K562 (cell line): ENCODE measurements at regions not wholly inside any gene's neighbourhood (a gene's known extent, or its start where the extent isn't known, plus 50 kb on each side); places are given as distances from the start of the nearest gene placed in this dataset.
A peak's percentile ranks its signal among the peaks of the same experiment; 100 is the strongest.

Experiments used
- CCNT2 ChIP-seq: IDR thresholded peaks from 2 replicates; pipeline ENCODE4 v1.6.1; 2011; ENCODE audit warnings: borderline replicate concordance, low read depth, mild to moderate bottlenecking, moderate library complexity, mixed read lengths, low read length; ENCODE audit not compliant: insufficient read length; ENCODE audit errors: extremely low read depth
- ELF1 ChIP-seq: fragments of 200-800 bp; sonication (Bioruptor generic); IDR thresholded peaks from 2 replicates; pipeline ENCODE4 v1.6.1; 2016; ENCODE audit warnings: missing genetic modification characterization, missing compliant biosample characterization
- FIP1L1 ChIP-seq: fragments of 200-400 bp; formaldehyde crosslinking; IDR thresholded peaks from 2 replicates; pipeline ENCODE4 v1.6.1; 2018; ENCODE audit warnings: mild to moderate bottlenecking, low read depth, low read length; ENCODE audit not compliant: poor library complexity, severe bottlenecking
- JUN ChIP-seq, 2 experiments: sonication (generic) in 1 of 2; formaldehyde crosslinking in 1 of 2; IDR thresholded peaks; 2 replicates each; pipeline versions ENCODE4 v1.6.1 to v1.8.0; 2012 to 2022; ENCODE audit warnings: borderline replicate concordance in 2 of 2, mild to moderate bottlenecking in 2 of 2, improper control_type of control experiment in 1 of 2, low read depth in 1 of 2, low read length in 1 of 2, missing genetic modification reagents in 1 of 2
- KLF1 ChIP-seq: fragments of 450-650 bp; IDR thresholded peaks from 2 replicates; pipeline ENCODE4 v1.6.1; 2016; ENCODE audit warnings: missing genetic modification characterization, missing compliant biosample characterization
- MAZ ChIP-seq, 2 experiments: fragments of 450-650 bp in 1 of 2; sonication (generic) in 1 of 2; formaldehyde crosslinking; IDR thresholded peaks in 1 of 2; conservative IDR thresholded peaks in 1 of 2; 2 replicates each; pipeline versions ENCODE4 v1.4.0 to v1.5.0; 2020; ENCODE audit warnings: mild to moderate bottlenecking in 1 of 2, missing genetic modification reagents in 1 of 2
- NELFE ChIP-seq: IDR thresholded peaks from 2 replicates; pipeline ENCODE4 v1.6.1; 2011; ENCODE audit warnings: mild to moderate bottlenecking; ENCODE audit not compliant: insufficient read depth, insufficient read length
- NFRKB ChIP-seq: fragments of 450-650 bp; IDR thresholded peaks from 2 replicates; pipeline ENCODE4 v1.6.1; 2016; ENCODE audit warnings: low read depth
- RB1 ChIP-seq: fragments of 450-650 bp; IDR thresholded peaks from 2 replicates; pipeline ENCODE4 v1.6.1; 2017; ENCODE audit warnings: low read depth, mild to moderate bottlenecking
- SMAD3 ChIP-seq: fragments of 450-650 bp; formaldehyde crosslinking; conservative IDR thresholded peaks from 2 replicates; pipeline ENCODE4 v1.4.0; 2020; ENCODE audit warnings: mild to moderate bottlenecking
- SOX6 ChIP-seq: fragments of 450-650 bp; IDR thresholded peaks from 2 replicates; pipeline ENCODE4 v1.6.1; 2014; ENCODE audit warnings: mild to moderate bottlenecking
- SPI1 ChIP-seq: IDR thresholded peaks from 2 replicates; pipeline ENCODE4 v1.6.1; 2011; ENCODE audit warnings: low read depth, low read length, control low read depth, borderline replicate concordance
- ZBTB7A ChIP-seq: IDR thresholded peaks from 2 replicates; pipeline ENCODE4 v1.6.1; 2011; ENCODE audit warnings: low read depth, mild to moderate bottlenecking, low read length, moderate library complexity, borderline replicate concordance; ENCODE audit not compliant: control insufficient read depth
- TF ChIP-seq, protein P1 (sequence below), 3 experiments: fragments of 200-800 bp in 1 of 3; sonication (Bioruptor generic) in 1 of 3; sonication (generic) in 1 of 3; formaldehyde crosslinking in 1 of 3; IDR thresholded peaks; 2 replicates each; pipeline versions ENCODE4 v1.6.1 to v1.8.0; 2016 to 2022; ENCODE audit warnings: mild to moderate bottlenecking in 2 of 3, missing compliant biosample characterization in 2 of 3, missing genetic modification characterization in 2 of 3, missing genetic modification reagents in 1 of 3
- TF ChIP-seq, protein P2 (sequence below): conservative IDR thresholded peaks from 2 replicates; pipeline ENCODE4 v1.6.1; 2011; ENCODE audit warnings: low read depth, mild to moderate bottlenecking, low read length; ENCODE audit not compliant: control insufficient read depth
- TF ChIP-seq, protein P3 (sequence below): IDR thresholded peaks from 2 replicates; pipeline ENCODE4 v1.6.1; 2011; ENCODE audit warnings: borderline replicate concordance, low read depth, mild to moderate bottlenecking, moderate library complexity, low read length; ENCODE audit not compliant: insufficient read depth, poor library complexity, severe bottlenecking
- TF ChIP-seq, protein P4 (sequence below), 2 experiments: IDR thresholded peaks; 2 replicates each; pipeline ENCODE4 v1.6.1; 2012; ENCODE audit warnings: improper control_type of control experiment in 2 of 2, low read depth in 2 of 2, low read length in 2 of 2, borderline replicate concordance in 1 of 2

DNA sequence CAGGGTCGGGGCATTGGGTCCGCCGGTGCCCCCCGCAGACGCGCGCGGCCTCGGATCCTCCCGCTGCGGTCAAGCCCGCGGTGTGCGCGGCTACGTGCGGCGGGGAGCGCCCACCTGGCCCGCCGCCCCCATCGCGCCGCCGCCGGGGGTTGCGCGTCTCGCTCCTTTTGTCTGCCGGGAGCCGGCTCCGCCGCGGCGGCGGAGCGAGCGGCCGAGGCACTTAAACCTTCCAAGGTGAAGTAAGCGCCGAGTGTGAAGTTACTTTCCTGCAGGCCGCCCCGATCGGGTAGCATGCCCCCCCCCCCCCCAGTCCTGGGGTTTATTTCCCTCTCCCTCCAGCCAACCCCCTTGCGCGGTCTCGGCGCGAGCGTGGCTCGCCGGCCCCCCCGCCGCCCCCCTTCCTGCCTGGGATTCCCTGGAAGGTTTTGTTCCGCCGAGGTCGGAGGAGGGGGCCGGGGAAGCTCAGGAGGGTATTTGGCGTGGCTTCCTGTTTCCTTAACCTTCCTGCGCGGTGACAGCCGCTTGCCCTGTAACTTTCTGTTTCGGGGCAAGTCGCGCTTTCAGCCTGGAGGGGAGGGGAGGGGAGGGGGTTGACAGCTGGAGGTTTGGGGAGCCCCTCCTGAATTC, 56.6 kb upstream of the GSE1 start (continued):
- no peak for TF ChIP-seq JUN (IDR thresholded peaks at IDR 0.05; ENCODE audit: borderline replicate concordance, low read depth, low read length)
- 0 out of 2 replicates have a peak, but pooled peaks have one; percentile 33 for TF ChIP-seq JUN (CRISPR knock-in tag; IDR thresholded peaks at IDR 0.05; ENCODE audit: borderline replicate concordance)
- TF ChIP-seq SMAD3 (CRISPR knock-in tag), result no peak
- TF ChIP-seq NFRKB, result 0 out of 2 replicates have a peak, but pooled peaks have one; percentile 24
- TF ChIP-seq, protein P1, sequence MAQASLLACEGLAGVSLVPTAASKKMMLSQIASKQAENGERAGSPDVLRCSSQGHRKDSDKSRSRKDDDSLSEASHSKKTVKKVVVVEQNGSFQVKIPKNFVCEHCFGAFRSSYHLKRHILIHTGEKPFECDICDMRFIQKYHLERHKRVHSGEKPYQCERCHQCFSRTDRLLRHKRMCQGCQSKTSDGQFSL (CRISPR knock-in tag; IDR thresholded peaks at IDR 0.05), result peak; percentile 83; the same call in 1 of the 2 replicates
- TF ChIP-seq, protein P1 (tag; IDR thresholded peaks at IDR 0.05), result peak in 1 of 2 experiments; percentile 85; a peak in 2 of 4 replicates
- TF ChIP-seq, protein P2, sequence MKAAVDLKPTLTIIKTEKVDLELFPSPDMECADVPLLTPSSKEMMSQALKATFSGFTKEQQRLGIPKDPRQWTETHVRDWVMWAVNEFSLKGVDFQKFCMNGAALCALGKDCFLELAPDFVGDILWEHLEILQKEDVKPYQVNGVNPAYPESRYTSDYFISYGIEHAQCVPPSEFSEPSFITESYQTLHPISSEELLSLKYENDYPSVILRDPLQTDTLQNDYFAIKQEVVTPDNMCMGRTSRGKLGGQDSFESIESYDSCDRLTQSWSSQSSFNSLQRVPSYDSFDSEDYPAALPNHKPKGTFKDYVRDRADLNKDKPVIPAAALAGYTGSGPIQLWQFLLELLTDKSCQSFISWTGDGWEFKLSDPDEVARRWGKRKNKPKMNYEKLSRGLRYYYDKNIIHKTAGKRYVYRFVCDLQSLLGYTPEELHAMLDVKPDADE, result peak; percentile 16; the same call in 1 of the 2 replicates
- TF ChIP-seq SOX6, result no peak
- TF ChIP-seq NELFE, result no peak
- no peak for TF ChIP-seq KLF1
- peak; percentile 37 for TF ChIP-seq CCNT2
- TF ChIP-seq, protein P3, sequence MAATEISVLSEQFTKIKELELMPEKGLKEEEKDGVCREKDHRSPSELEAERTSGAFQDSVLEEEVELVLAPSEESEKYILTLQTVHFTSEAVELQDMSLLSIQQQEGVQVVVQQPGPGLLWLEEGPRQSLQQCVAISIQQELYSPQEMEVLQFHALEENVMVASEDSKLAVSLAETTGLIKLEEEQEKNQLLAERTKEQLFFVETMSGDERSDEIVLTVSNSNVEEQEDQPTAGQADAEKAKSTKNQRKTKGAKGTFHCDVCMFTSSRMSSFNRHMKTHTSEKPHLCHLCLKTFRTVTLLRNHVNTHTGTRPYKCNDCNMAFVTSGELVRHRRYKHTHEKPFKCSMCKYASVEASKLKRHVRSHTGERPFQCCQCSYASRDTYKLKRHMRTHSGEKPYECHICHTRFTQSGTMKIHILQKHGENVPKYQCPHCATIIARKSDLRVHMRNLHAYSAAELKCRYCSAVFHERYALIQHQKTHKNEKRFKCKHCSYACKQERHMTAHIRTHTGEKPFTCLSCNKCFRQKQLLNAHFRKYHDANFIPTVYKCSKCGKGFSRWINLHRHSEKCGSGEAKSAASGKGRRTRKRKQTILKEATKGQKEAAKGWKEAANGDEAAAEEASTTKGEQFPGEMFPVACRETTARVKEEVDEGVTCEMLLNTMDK, result no peak
- peak; percentile 50 for TF ChIP-seq FIP1L1
- peak in 1 of 2 experiments; percentile 44; a peak in 2 of 4 replicates for TF ChIP-seq MAZ (CRISPR knock-in tag; conservative IDR thresholded peaks at IDR 0.05 in 1 of 2, IDR thresholded peaks at IDR 0.05 in 1 of 2)
- TF ChIP-seq, protein P4, sequence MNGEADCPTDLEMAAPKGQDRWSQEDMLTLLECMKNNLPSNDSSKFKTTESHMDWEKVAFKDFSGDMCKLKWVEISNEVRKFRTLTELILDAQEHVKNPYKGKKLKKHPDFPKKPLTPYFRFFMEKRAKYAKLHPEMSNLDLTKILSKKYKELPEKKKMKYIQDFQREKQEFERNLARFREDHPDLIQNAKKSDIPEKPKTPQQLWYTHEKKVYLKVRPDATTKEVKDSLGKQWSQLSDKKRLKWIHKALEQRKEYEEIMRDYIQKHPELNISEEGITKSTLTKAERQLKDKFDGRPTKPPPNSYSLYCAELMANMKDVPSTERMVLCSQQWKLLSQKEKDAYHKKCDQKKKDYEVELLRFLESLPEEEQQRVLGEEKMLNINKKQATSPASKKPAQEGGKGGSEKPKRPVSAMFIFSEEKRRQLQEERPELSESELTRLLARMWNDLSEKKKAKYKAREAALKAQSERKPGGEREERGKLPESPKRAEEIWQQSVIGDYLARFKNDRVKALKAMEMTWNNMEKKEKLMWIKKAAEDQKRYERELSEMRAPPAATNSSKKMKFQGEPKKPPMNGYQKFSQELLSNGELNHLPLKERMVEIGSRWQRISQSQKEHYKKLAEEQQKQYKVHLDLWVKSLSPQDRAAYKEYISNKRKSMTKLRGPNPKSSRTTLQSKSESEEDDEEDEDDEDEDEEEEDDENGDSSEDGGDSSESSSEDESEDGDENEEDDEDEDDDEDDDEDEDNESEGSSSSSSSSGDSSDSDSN (IDR thresholded peaks at IDR 0.05; ENCODE audit: borderline replicate concordance in 1 of 2, low read depth in 2 of 2, low read length in 2 of 2), result peak; percentile 71 to 72; a peak in 3 of 4 replicates
- peak; percentile 57 for TF ChIP-seq ELF1 (tag)
- TF ChIP-seq RB1, result peak; percentile 64
- peak; percentile 31 for TF ChIP-seq ZBTB7A
- peak; percentile 62; the same call in 1 of the 2 replicates for TF ChIP-seq SPI1
